SK-N-SH treated with all-trans-retinoic acid at 6 μM for 48 hours (cell line): ENCODE measurements at regions not wholly inside any gene's neighbourhood (a gene's known extent, or its start where the extent isn't known, plus 50 kb on each side); places are given as distances from the start of the nearest gene placed in this dataset.

Source experiments
- CSDC2 ChIP-seq: fragments of 250-450 bp; sonication (Bioruptor Pico); IDR thresholded peaks from 2 replicates; pipeline ENCODE4 v1.5.0; 2020; ENCODE audit warnings: mild to moderate bottlenecking, moderate library complexity
- RARB ChIP-seq: fragments of 250-450 bp; sonication (Bioruptor Pico); IDR thresholded peaks from 2 replicates; pipeline ENCODE4 v1.8.0; 2021; ENCODE audit warnings: mild to moderate bottlenecking, moderate library complexity
- TCF4 ChIP-seq: fragments of 250-450 bp; sonication (Bioruptor Pico); IDR thresholded peaks from 2 replicates; pipeline ENCODE4 v1.8.0; 2021; ENCODE audit warnings: mild to moderate bottlenecking, moderate library complexity, borderline replicate concordance
- ZFP3 ChIP-seq: fragments of 250-450 bp; sonication (Bioruptor Pico); IDR thresholded peaks from 2 replicates; pipeline ENCODE4 v1.5.0; 2020; ENCODE audit warnings: mild to moderate bottlenecking, moderate library complexity
- ZNF8 ChIP-seq: fragments of 450-650 bp; formaldehyde crosslinking; IDR thresholded peaks from 2 replicates; pipeline ENCODE4 v1.5.0; 2020; ENCODE audit warnings: mild to moderate bottlenecking, moderate library complexity
- TF ChIP-seq, protein P1 (sequence below): fragments of 250-450 bp; sonication (Bioruptor Pico); IDR thresholded peaks from 2 replicates; pipeline ENCODE4 v1.5.0; 2020; ENCODE audit warnings: mild to moderate bottlenecking, moderate library complexity
- TF ChIP-seq, protein P2 (sequence below): fragments of 250-450 bp; sonication (Bioruptor Pico); IDR thresholded peaks from 2 replicates; pipeline ENCODE4 v1.8.0; 2021; ENCODE audit warnings: low read depth, mild to moderate bottlenecking, moderate library complexity, borderline replicate concordance

DNA sequence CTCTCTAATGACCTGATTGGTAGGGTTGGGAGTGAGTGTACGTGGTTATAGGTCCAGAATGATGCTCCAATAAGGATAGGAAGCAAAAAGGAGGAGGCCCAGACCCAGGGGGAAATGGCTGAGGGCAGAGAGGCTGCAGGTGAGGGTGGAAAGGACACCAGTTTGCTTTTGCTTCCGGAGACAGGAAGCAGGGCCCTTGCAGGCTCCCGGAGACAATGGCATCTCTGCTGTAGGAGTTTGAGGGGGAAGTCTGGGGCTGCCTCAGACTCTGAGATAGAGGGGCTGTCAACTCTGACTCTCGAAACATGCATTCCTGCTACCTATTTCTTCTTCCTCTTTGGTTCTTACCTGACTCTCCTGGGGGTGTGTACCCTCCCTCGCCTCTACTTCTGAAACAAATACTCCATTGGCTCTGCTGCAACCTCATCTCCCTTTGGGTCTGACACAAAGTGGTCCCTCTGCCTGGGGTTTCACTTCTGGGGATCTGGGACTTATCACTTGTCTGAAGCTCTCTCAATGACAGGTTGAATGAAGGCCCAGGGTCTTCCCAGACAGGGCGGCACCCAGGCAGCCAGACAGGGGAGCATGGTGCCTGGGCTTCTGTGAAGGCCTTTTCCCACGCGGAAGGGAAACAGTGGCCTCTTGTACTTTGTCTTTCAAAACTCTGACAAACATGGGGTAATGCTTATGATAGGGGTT is 61.5 kb downstream of the CHRD start:
- TF ChIP-seq, protein P1, sequence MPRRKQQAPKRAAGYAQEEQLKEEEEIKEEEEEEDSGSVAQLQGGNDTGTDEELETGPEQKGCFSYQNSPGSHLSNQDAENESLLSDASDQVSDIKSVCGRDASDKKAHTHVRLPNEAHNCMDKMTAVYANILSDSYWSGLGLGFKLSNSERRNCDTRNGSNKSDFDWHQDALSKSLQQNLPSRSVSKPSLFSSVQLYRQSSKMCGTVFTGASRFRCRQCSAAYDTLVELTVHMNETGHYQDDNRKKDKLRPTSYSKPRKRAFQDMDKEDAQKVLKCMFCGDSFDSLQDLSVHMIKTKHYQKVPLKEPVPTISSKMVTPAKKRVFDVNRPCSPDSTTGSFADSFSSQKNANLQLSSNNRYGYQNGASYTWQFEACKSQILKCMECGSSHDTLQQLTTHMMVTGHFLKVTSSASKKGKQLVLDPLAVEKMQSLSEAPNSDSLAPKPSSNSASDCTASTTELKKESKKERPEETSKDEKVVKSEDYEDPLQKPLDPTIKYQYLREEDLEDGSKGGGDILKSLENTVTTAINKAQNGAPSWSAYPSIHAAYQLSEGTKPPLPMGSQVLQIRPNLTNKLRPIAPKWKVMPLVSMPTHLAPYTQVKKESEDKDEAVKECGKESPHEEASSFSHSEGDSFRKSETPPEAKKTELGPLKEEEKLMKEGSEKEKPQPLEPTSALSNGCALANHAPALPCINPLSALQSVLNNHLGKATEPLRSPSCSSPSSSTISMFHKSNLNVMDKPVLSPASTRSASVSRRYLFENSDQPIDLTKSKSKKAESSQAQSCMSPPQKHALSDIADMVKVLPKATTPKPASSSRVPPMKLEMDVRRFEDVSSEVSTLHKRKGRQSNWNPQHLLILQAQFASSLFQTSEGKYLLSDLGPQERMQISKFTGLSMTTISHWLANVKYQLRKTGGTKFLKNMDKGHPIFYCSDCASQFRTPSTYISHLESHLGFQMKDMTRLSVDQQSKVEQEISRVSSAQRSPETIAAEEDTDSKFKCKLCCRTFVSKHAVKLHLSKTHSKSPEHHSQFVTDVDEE (CRISPR knock-in tag): no peak
- TF ChIP-seq ZNF8 (CRISPR knock-in tag) (no peak), CSDC2 (CRISPR knock-in tag) (no peak), ZFP3 (CRISPR knock-in tag) (no peak), TCF4 (CRISPR knock-in tag) (no peak), RARB (CRISPR knock-in tag) (no peak)
- TF ChIP-seq, protein P2, sequence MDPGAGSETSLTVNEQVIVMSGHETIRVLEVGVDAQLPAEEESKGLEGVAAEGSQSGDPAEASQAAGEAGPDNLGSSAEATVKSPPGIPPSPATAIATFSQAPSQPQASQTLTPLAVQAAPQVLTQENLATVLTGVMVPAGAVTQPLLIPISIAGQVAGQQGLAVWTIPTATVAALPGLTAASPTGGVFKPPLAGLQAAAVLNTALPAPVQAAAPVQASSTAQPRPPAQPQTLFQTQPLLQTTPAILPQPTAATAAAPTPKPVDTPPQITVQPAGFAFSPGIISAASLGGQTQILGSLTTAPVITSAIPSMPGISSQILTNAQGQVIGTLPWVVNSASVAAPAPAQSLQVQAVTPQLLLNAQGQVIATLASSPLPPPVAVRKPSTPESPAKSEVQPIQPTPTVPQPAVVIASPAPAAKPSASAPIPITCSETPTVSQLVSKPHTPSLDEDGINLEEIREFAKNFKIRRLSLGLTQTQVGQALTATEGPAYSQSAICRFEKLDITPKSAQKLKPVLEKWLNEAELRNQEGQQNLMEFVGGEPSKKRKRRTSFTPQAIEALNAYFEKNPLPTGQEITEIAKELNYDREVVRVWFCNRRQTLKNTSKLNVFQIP (CRISPR knock-in tag): no peak
